ENCODE measurements at regions not wholly inside any gene's neighbourhood (a gene's known extent, or its start where the extent isn't known, plus 50 kb on each side); places are given as distances from the start of the nearest gene placed in this dataset.

DNA sequence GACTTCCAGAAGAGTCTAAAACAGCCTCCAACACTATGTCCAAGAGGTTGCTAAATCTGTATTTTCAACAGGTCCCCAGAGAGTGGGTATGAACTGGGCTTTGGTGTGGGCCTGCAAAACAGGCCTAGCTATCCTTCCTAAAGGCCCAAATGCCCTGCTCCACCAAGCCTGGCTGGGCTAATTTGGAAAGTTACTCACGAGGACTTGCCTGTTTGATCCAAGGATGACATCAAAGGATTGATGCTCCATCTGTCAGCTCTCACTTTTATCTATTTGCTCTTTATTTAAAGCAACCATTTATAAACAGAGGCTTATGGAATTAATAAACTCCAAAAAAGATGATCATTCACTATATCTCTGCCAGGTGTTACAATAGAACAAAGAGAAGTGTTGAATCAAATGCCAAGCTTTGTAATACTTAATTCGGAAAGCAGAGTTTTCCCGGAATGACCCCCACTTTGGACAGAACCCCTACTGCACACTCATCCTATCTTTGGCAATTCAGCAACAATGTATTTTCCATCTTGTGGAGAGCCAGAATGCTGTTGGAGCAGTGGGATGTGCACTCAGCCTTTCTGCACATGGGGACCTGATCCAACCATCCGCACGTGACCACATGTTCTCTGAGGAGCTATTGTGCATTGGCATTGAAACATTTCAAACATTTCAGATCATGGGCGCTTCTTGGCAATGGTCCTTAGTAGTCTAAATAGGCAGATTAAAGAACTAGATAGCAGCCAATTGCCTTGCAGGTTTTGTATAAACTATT is 163.3 kb upstream of the THBS1 start:
- no peak for TF ChIP-seq JUND (IDR thresholded peaks at IDR 0.05)
- TF ChIP-seq, protein P1, sequence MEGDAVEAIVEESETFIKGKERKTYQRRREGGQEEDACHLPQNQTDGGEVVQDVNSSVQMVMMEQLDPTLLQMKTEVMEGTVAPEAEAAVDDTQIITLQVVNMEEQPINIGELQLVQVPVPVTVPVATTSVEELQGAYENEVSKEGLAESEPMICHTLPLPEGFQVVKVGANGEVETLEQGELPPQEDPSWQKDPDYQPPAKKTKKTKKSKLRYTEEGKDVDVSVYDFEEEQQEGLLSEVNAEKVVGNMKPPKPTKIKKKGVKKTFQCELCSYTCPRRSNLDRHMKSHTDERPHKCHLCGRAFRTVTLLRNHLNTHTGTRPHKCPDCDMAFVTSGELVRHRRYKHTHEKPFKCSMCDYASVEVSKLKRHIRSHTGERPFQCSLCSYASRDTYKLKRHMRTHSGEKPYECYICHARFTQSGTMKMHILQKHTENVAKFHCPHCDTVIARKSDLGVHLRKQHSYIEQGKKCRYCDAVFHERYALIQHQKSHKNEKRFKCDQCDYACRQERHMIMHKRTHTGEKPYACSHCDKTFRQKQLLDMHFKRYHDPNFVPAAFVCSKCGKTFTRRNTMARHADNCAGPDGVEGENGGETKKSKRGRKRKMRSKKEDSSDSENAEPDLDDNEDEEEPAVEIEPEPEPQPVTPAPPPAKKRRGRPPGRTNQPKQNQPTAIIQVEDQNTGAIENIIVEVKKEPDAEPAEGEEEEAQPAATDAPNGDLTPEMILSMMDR (IDR thresholded peaks at IDR 0.05) = no peak
- TF ChIP-seq EP300 (IDR thresholded peaks at IDR 0.05; ENCODE audit: borderline replicate concordance in 1 of 2, low read depth in 1 of 2, low read length in 1 of 2) = no peak
- no peak for TF ChIP-seq MEF2A (IDR thresholded peaks at IDR 0.05; ENCODE audit: borderline replicate concordance, low read depth)
- no peak for TF ChIP-seq FOXJ3 (CRISPR knock-in tag; IDR thresholded peaks at IDR 0.05)
- TF ChIP-seq SIN3A (IDR thresholded peaks at IDR 0.05; ENCODE audit: borderline replicate concordance, low read depth, low read length) = no peak

Data from SK-N-SH (cell line).